ENCODE measurements at regions not wholly inside any gene's neighbourhood (a gene's known extent, or its start where the extent isn't known, plus 50 kb on each side); places are given as distances from the start of the nearest gene placed in this dataset.
"Not testable (repeated sequence)": the region's sequence is repeated elsewhere in the genome, so short reads cannot be mapped to it uniquely, and the experiment has no call there.

DNA sequence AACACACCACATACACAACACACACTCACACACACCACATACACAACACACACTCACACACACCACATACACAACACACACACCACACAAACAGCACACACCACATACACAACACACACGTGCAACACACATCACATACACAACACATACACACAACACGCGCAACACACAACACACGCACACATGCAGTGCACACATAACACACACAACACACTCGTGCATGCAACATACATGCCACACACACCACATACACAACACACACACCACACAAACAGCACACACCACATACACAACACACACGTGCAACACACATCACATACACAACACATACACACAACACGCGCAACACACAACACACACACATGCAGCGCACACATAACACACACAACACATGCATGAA lies 192.8 kb downstream of the C16orf95 start:
- DNase-seq, result not testable (repeated sequence)

DNA sequence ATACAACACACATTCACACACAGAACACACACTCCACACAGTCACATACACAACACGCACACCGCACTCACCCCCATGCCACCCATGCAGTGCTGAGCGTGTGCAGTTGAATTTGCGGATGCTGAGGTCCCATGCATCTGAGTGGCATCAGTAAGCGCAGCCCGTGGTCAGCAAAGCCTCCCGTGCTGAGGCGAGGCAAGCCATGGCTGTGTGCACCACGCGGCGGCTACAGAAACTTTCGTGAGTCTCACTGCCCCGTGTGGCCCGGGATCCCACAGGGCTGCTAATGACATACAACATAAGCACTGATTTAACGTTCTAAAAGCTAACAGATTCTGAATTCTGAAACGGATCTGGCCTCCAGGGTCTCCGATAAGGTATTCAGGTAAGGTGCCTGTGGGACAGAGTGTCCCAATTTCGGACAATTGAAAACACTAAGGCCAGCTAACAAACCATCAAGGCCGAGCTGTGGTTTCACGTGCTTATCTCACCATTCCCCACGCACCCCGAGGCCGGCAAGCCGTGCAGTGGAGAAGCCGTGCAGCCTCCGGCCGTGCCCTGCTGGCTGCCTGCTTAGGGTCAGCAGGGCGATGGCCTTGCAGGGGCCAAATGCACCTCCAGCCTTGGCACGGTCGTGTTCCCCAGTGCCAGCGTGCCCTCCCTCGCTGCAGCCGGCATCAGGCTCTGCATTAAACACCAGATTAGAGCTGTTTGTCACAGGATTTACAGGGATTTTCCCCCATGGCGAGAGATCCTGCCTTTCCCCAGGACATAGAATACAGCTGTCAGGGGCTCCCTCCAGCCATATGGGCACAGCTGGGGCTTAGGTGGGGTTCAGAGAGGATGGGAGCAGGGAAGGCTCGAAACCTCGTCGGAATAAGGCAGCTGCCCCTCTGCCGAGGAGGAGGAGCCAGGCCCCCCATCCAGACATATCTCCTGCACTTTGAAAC lies 191.7 kb downstream of the C16orf95 start:
- no peak for DNase-seq

GRCh38 chr16:87126403-87127025 lies 190.7 kb downstream of the C16orf95 start:
- no peak for DNase-seq

DNA sequence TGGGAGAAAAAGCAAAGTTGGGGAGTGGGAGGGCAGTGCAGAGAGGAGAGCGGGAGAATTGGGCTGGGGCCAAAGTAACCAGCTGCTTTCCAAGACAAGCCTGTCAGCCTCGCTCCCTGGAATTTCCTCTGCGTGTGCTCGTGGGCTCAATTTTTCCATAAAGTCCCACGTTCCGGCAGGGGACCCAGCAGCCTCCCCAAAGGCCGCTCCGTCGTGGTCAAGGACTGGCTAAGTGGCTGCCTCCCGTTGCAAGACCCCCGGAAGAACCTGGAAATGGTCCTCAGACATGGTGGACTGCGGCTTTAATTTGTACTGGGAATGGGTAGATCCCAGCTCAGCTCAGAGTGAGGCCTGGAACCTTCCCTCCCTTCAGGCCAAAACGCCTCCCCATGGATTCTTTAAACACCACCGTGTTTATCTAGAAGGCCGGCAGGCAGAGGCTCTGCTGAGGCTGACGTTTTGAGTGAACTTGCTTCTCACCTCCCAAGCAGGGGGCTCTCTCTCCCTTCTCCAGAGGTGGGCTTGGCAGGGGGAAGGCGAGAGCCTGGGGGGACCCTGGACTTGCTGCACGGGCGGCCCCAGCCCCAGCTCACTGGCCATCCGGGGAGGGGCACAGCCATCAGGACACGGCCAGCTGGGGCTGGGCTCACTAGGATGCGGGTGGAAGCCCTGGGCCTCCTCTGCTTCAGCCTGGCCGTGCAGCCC lies 190.0 kb downstream of the C16orf95 start:
- DNase-seq, result no peak

GRCh38 chr16:87127766-87128147 lies 189.4 kb downstream of the C16orf95 start:
- DNase-seq, result no peak

DNA sequence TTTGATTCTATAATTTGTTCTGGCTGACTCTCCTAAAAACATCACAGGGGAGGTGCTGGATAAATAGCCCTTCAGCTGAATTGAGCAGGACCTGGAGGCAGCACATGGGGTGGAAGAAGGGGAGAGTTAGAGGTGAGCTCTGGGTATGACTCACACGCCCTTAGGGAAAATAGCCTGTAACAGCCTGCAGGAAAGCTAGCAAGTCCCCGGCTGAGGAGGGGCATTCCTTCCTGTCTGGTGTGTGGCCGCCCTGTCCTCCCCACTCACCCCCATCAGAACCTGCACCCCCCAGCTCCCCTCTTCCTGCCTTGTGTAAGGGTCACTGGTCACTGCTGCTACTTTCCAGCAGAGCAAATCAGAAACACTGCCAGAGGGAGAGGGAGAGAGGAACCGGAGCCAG lies 187.4 kb downstream of the C16orf95 start:
- no peak for DNase-seq

- DNase-seq, result no peak
Measured at GRCh38 chr16:87131061-87131995, 185.9 kb downstream of the C16orf95 start.

GRCh38 chr16:87131996-87132345 lies 185.2 kb downstream of the C16orf95 start:
- no peak for DNase-seq

GRCh38 chr16:87132361-87133014 lies 184.7 kb downstream of the C16orf95 start:
- no peak for DNase-seq

DNA sequence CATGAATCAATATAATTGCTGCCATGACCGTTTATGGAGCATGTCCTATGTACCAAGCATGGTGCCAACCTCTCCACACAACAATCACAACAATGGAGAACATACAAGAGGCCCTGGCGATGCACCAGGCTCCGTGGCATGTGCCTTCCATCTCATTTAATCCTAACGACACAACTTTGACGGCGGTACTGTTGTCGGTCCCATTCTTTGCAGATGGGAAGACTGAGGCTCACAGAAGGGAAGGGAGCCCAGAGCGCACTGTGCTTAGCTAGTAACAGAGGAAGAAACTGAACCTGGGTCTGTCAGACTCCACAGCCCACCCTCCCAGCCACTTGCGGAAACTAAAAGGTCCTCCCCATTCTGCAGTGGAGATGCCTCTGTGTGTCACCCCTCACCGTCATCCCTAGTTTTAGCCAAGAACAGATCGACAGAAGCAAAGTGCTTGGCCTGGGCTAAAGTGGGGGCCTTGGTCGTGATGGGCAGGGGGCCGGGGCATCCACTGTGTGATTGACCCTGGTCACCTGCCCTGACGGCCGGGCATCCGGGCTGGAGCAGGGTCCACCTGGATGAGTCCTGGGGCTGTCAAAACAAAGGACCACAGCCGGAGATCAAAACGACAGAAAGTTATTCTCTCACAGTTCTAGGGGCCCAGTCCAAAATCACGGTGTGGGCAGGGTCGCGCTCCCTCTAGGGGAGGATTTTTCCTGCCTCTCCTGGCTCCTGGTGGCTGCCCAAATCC lies 183.9 kb downstream of the C16orf95 start:
- DNase-seq, result no peak

GRCh38 chr16:87133966-87134627 lies 183.1 kb downstream of the C16orf95 start:
- no peak for DNase-seq

GRCh38 chr16:87134628-87134995 lies 182.6 kb downstream of the C16orf95 start:
- DNase-seq, result no peak

DNA sequence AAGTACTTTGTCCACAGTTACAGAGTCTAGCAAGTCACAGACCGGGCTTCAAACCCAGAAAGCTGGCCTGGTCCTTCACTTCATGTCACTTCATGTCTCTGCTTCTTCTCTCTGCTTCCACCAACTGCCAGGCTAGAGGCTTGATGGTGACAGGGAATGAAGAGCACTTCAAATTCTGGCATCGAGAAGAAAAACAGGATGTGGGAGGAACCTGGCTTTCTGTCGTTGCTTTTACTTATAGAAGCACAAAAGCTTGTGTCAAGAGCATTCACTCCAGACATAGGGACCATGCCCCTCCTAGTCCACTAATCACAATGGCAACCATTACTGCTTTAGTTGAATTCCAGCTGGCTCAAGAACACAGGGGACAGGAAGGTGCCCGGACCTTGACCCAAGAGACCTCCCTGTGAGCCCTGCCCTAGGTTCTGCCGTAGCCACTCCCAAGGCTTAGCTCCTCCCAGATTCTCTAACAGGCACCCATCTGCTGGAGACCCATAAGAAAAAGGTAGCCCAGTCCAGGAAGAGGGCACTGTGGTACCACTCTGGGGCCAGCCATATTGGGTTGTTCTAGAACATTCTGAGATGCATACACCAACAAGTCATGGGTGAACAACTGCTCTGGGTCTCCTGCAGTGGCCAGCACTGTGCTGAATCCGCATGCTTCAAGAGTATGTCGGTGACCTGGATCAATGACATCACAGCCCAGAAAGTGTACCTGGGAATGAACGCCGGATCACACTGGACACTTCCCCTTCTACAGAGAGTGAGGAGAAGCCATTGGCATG lies 181.8 kb downstream of the C16orf95 start:
- no peak for DNase-seq

- no peak for DNase-seq
Measured at GRCh38 chr16:87138316-87138715, 178.9 kb downstream of the C16orf95 start.

DNA sequence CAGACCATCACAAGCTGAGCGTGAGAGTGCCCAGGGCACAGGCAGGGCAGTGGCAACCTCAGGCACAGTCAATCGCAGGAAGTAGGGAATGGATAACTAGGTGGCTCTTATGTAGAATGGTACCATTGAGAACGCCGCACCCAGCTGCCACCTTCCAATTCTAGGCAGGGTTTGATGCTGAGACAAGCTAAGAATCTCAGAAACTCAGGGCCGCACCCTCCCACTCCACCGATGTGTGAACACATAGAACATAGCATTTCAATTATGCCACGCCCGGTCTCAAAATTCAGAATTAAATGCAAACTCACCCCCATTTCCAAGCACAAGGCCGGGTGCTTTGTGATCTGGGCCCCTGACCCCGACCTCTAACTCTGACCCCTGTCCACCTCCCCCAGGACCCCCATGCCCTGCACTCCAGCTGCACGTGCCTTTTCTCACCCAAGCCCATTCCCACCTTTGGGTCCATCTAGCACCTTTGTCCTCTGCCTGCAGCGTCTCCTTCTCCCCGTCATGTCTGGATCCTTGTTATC lies 178.4 kb downstream of the C16orf95 start:
- DNase-seq, result no peak

- DNase-seq, result no peak
Measured at GRCh38 chr16:87140211-87141200, 176.7 kb downstream of the C16orf95 start.

DNA sequence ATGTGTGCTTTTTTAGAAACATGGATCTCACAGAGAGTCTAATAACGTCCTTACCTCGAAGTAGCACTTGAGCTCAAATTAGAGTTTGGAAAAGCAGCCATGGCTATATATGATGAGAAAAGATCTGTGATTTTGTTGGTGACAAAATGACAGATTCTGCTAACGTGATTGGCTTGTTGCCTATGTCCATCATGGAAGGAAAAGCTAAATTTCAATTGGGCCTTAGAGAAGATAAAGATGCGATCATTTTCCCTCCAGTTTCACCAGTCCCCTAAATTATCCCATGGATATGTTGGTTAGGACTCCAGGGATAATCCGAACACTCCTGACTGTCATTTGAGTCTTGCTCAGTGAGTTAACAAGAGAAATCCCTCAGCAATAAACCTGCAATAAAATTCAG lies 175.8 kb downstream of the C16orf95 start:
- no peak for DNase-seq

DNA sequence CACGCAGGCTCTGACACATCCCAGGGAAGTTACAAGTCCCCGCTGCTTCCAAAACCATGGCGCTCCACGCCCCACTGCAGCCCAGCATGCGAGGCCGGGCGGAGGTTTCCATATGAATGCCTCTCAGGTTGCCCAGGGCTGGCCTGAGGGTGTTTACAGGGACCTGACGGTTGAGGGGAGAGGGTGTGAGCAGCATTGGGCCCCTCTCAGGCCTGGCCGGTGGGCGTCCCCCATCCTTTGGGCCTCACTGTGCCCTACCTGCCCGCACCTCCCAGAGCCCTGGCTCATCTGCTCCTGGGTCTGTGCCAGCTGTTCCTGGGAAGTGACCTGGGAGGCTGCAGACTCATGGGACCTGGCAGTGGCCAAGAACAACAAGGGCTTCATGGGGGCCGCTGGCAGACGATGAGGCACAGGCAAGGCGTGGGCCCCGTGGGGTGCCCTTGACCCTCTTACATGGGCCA lies 173.5 kb downstream of the C16orf95 start:
- DNase-seq, result no peak

Data from activated CD8-positive, alpha-beta memory T cell treated with anti-CD3 and anti-CD28 coated beads, Interleukin-2, amount 50 U/mL, for 4 hours (primary cell).